GM18868 (cell line): ENCODE measurements at regions not wholly inside any gene's neighbourhood (a gene's known extent, or its start where the extent isn't known, plus 50 kb on each side); places are given as distances from the start of the nearest gene placed in this dataset.
"Not testable (repeated sequence)": the region's sequence is repeated elsewhere in the genome, so short reads cannot be mapped to it uniquely, and the experiment has no call there.

ENCODE experiments used
- ATAC-seq: cut with Tn5 transposase; IDR thresholded peaks from one replicate; pipeline ENCODE4 v1.9.1; 2021; ENCODE audit warnings: mild to moderate bottlenecking, moderate library complexity; ENCODE audit not compliant: unreplicated experiment

DNA sequence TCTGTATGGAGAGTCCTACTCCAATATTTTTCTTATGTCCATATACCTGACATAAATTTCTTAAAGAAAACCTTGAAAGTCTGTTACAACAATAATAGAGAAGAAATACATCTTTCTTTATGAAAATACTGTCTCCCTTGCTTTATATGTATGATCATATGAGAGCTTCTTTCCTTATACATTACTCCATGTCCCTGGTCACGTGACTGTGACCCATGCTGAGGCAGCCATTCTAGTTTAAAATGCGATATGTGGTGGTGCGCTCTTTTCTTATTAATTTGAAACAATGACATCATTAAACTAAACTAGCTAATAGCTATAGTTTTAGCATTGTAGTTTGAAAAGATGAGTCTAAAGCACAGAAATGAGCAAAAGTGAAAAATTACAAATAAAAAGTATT is 1120.3 kb upstream of the PRR20A start:
- ATAC-seq: no peak

- no peak for ATAC-seq
Measured at GRCh38 chr13:56039992-56040391, 1100.7 kb upstream of the PRR20A start.

GRCh38 chr13:56066321-56066720 is 1074.4 kb upstream of the PRR20A start:
- no peak for ATAC-seq

DNA sequence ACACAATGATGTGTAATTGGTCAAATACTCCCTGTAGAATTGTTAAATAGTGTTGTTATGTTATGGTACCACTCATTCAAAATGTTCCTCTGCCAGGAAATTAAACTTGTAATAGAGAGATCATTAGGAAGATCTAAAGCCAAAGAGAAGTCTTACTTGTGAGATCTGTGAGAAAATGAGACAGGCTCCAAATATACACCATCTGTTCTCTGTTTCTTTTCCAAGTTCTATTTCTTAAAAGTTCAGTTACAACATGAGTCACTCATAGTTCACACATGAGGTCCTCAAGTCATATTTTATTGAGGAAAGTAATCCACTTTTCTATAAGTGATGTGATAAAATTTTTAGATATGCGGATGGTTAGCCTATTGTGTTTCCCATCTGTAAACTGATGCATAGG is 1038.1 kb upstream of the PRR20A start:
- ATAC-seq: no peak

DNA sequence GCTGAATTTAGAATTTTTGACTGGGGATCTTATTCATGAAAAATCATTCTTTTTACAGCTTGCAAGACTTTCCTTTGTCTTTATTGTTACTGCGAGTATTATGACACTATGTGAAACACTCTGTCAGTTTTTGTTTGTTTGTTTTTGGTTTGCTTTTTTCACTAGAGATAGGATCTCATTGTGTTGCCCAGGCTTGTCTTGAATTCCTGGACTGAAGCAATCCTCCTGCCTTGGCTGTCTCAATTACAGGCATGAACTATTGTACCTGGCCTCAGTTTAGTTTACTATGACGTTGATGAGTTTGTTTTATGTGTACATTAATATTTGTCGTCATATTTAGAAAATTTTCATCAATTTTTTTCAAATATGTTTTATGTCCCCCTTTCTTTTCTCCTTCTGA is 1030.0 kb upstream of the PRR20A start:
- no peak for ATAC-seq

- no peak for ATAC-seq
Measured at GRCh38 chr13:56134524-56134923, 1006.2 kb upstream of the PRR20A start.

DNA sequence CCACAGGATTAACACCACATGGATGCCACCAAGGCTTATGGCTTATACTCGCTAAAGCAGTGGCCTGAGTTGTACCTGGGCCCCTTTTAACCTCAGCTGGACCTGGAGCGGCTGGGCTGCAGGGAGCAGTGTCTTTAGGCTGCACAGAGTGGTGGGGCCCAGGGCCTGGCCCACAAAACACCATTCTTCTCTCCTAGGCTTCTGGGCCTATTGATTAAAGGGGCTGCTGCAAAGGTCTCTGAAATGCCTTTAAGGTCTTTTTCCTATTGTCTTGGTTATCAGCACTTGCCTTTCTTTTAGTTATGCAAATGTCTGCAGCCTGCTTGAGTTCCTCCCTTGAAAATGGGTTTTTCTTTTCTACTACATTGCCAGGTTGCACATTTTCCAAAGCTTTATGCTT is 973.9 kb upstream of the PRR20A start:
- ATAC-seq: no peak

GRCh38 chr13:56168581-56168980 is 972.1 kb upstream of the PRR20A start:
- ATAC-seq: no peak

DNA sequence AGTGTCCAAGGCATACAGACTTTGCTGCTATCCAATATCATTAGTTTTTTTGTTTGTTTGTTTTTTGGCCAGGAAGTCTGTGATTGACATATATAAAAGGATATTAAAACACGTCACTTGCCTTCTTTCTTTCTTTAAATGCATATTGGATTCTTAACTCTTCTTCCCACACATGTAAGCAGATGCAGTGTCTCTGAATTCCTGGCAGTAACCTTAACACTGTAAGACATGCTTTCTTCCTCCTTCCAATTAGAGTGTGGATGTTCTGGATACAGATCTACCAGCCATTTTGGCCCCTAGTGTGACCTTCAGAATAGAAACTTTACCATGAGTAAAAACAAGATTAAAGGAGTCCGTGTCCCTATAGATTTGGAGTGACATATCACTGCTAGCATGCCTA is 967.4 kb upstream of the PRR20A start:
- ATAC-seq: no peak

DNA sequence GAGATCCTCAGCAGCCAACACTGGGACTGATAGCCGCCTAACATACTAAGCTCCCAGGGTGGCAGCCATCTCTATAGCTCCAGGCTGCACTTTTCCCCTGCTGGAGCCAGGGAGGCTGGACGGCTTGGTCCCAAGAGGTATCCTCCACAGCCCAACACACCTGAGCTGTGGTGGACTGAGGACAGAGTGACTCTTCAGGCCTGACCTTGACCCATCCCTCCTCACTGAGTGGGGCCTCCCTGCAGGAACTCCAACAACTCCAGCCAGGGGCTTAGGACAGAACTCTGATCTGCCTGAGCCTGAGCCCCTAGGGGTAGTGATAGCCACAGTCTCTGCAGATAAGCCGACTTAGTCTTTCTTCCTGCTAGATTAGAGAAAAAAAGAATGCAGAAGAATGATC is 958.1 kb upstream of the PRR20A start:
- ATAC-seq: no peak

DNA sequence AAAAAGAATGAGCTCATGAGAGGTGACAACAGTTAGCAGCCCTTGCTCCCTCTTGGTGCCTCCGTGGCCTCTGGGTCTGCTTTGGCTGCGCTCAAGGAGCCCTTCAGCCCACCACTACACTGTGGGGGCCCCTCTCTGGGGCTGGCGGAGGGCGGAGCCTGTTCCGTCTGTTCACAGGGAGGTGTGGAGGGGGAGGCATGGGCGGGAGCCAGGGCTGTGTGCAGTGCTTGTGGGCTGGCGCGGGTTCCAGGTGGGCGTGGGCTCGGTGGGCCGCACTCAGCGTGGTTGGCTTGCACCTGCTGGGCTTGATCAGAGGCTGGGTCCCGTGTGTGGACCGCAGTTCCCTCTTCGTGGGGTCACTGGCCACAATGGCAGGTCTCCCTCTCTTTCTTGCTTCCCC is 953.4 kb upstream of the PRR20A start:
- ATAC-seq: no peak

DNA sequence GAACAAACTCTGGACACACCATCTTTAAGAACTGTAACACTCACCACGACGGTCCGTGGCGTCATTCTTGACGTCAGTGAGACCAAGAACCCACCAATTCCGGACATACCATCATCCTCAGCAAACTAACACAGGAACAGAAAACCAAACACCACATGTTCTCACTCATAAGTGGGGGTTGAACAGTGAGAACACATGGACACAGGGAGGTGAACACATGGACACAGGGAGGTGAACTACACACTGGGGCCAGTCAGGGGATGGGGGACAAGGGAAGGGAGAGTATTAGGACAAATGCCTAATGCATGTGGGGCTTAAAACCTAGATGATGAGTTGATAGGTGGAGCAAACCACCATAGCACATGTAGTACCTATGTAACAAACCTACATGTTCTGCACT is 952.1 kb upstream of the PRR20A start:
- ATAC-seq: not testable (repeated sequence)

DNA sequence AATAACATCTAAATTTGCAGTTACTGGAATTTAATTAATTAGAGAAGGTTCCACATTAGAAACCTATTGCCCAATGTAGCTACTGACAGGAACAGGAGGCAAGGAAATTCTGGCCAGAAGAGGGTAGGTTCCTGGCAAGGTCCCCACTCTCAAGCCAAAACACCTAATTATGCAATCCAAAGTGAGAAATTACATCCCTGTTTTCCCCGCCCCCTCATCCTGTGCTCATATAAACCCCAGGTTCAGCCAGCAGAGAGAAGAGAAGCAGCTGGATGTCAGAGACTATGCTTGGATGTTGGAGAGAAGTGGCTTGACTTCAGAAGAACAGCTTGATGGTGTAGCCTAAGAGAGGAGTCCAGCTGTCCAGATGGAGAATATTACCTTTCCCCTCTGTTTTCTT is 951.3 kb upstream of the PRR20A start:
- no peak for ATAC-seq

DNA sequence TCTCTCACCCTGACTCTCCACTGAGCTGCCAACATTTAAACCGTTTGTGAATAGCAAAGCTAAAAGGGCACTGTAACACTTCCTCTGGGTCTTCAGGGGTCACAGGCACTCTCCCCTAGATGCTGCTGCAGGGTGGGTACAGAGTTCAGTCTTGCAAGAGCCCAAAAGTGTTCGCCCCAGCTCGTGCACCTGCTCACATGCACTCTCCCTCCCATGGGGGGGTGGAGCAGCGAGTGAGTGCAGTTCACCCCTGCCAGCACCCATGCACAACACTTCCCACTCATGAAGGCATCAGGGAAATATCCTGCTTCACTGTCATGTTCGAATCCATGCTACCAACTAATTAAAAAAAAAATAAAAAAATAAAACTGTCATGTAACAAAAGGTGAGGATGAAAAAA is 950.7 kb upstream of the PRR20A start:
- ATAC-seq: no peak

GRCh38 chr13:56198350-56198749 is 942.4 kb upstream of the PRR20A start:
- ATAC-seq: no peak

GRCh38 chr13:56201834-56202233 is 938.9 kb upstream of the PRR20A start:
- ATAC-seq: no peak

GRCh38 chr13:56216221-56216620 is 924.5 kb upstream of the PRR20A start:
- ATAC-seq: no peak

DNA sequence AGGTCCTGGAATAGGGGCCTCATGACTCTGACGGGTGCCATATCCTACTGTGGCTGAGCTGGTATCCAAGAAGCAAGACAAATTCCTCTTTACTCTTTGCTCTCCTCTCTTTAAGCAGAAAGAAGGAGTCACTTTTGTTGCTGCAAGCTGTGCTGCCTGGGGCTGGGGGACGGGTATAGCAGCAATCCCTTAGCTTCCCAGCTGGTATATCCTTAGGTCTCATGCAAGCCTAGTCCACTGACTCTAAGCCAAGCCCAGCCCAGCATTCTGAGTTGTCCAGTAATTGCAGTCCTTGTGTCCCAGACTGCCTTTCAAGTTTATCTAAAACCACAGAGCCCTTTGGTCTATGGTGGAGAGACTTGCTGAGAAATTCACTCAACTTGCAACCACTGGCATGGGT is 893.0 kb upstream of the PRR20A start:
- ATAC-seq: no peak

DNA sequence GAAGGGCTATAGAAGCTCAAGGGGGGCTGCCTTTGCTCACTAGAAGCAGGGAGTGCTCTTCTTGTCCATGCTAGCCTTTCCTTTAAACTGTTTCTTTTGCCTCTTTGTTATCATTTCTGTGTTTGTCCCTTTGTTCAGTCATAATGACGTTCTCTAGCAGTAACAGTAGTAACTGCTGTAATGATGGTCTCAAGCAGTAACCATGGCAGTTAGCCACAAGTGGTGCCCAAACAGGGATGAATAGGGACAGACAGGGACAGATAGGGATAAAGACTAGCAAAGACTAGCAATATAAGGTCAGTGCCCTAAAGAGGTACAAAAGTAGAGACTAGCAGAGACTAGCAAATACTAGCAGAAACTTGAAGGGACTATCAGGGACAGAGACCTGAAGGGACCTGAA is 869.0 kb upstream of the PRR20A start:
- no peak for ATAC-seq

GRCh38 chr13:56283262-56283828 is 857.4 kb upstream of the PRR20A start:
- ATAC-seq: no peak

GRCh38 chr13:56299650-56300049 is 841.1 kb upstream of the PRR20A start:
- ATAC-seq: no peak

DNA sequence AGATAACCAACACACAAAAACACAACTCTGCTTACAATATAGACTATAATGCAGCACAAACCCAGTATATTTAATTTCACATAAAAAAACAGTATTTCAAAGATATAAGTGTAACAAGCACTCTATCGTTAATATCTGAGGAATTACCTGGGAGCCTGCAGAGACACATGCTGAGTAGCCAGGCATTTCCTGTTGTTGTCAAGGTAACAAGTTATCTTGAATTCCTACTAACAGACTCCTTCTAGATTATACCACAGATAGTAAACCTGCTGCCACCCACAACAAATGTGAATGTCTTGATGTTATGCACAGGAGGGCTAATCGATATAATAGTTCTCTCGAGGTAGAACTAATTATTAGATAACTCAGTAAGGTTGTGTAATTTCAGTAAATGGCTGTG is 826.0 kb upstream of the PRR20A start:
- no peak for ATAC-seq

DNA sequence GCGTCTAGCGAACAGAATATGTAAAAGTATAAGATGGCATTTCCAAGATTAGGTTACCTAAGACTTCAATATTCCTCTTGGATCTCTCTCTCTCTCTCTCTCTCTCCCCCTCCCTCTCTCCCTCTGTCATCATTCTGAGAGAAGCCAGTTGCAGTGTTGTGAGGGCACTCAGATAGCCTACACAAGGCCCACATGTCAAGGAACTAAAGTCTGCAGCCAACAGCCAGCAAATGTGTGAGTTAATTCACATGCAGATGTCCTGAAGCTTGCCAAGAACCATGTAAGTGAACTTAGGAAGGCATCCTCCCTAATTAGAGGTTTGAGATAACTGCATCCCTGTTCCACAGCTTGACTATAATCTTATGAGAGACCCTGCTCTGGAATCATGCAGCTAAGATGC is 822.9 kb upstream of the PRR20A start:
- ATAC-seq: no peak

GRCh38 chr13:56332671-56333070 is 808.0 kb upstream of the PRR20A start:
- ATAC-seq: no peak
